ENCODE measurements at regions not wholly inside any gene's neighbourhood (a gene's known extent, or its start where the extent isn't known, plus 50 kb on each side); places are given as distances from the start of the nearest gene placed in this dataset.

- no peak for DNase-seq (ENCODE audit: extremely low read depth, low read depth)
- no peak for TF ChIP-seq CTCF (IDR thresholded peaks at IDR 0.05; ENCODE audit: low read depth, low read length)
Observed at GRCh38 chr3:27935492-27935891, 213.4 kb upstream of the EOMES start.

GRCh38 chr3:27939521-27939920 lies 217.4 kb upstream of the EOMES start:
- DNase-seq (ENCODE audit: extremely low read depth, low read depth) = no peak
- no peak for TF ChIP-seq CTCF (IDR thresholded peaks at IDR 0.05; ENCODE audit: low read depth, low read length)

GRCh38 chr3:27939940-27940339 lies 217.8 kb upstream of the EOMES start:
- no peak for TF ChIP-seq CTCF (IDR thresholded peaks at IDR 0.05; ENCODE audit: low read depth, low read length)
- no peak for DNase-seq (ENCODE audit: extremely low read depth, low read depth)

GRCh38 chr3:27943106-27943505 lies 221.0 kb upstream of the EOMES start:
- no peak for DNase-seq (ENCODE audit: extremely low read depth, low read depth)
- TF ChIP-seq CTCF (IDR thresholded peaks at IDR 0.05; ENCODE audit: low read depth, low read length) = peak; percentile 33

GRCh38 chr3:27945229-27945628 lies 223.1 kb upstream of the EOMES start:
- no peak for TF ChIP-seq CTCF (IDR thresholded peaks at IDR 0.05; ENCODE audit: low read depth, low read length)
- DNase-seq (ENCODE audit: extremely low read depth, low read depth) = no peak

GRCh38 chr3:27960133-27960532 lies 238.0 kb upstream of the EOMES start:
- peak; percentile 12 for DNase-seq (ENCODE audit: extremely low read depth, low read depth)
- TF ChIP-seq CTCF (IDR thresholded peaks at IDR 0.05; ENCODE audit: low read depth, low read length) = no peak

- no peak for TF ChIP-seq CTCF (IDR thresholded peaks at IDR 0.05; ENCODE audit: low read depth, low read length)
- no peak for DNase-seq (ENCODE audit: extremely low read depth, low read depth)
Observed at GRCh38 chr3:27963519-27963918, 241.4 kb upstream of the EOMES start.

Data from AG09319 (cell line).